Right renal pelvis (tissue), 4 donors: ENCODE measurements at regions not wholly inside any gene's neighbourhood (a gene's known extent, or its start where the extent isn't known, plus 50 kb on each side); places are given as distances from the start of the nearest gene placed in this dataset.

Experiments used
- DNase-seq, 4 donors: peaks; one replicate each; pipeline ENCODE4 v3.0.0-alpha.2; 2013; ENCODE audit warnings: low read depth in 4 of 4, low spot score in 3 of 4, missing footprints in 1 of 4

DNA sequence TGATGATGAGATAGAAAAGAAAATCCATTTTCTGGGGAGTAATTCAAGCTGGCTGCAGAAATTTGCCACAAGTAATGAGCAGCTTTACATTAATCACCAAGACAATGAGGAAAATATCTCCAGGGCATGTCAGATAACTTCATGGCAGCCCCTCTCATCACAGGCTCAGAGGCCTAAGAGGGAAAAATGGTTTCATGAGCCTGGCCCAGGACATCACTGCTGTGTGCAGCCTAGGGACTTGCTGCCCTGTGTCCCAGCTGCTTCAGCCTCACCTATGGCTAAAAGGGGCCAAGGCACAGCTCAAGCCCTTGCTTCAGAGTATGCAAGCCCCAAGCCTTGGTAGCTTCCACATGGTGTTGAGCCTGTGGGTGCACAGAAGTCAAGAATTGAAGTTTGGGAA is 161.7 kb downstream of the OPA1 start:
- DNase-seq: no peak

DNA sequence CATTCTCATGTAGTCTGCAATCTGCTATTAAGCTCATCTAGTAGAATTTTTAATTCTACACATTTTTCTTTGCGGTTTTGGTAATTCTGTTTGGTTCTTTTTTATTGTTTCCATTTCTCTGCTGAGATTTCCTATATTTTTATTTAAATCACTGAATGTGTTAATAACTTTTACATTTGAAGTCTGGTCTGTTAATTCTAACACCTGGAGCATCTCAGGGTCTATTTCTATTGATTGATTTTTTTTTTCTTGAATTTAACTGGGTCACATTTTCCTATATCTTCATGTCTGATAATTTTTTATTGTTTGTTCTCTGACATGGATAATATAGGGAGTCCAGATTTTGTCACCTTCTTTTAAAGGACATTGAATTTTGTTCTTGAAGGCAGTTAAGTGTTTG is 163.5 kb downstream of the OPA1 start:
- no peak for DNase-seq

DNA sequence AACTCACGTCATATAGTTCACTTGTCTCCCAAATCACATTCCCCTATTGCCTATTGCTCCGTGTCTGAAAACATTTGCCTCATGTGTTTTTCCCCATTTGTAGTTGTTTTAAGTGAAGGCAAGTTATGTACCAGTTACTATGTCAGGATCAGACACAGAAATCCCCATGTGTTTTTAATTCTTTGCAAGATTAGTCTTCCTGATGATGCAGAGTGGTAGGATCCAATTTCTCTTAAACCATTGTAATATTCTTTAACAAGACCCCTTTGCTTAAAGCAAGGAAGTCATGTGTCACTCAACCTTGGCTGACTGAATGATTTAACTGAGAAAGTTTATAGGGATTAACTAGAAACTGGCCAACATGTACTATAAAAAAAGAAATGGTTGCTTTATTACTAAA is 164.4 kb downstream of the OPA1 start:
- DNase-seq: no peak

DNA sequence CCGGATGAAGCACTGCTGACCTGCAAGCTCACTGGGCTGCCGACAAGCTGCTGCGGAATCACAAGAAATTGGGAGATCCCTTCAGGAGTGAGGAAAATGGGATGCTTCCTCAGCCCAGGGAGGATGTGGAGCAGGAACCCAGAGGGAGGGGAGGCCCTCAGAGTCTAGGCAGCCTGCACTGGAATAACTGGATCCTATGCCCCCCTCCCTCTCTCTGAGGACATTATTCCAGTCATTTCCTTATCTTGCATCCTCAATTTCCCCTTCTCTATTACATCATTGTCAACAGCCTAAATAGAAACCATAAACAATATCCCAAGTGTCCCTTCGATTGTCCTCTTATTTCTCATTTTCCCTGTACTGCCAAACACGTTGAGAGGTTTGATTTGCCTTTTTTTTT is 169.0 kb downstream of the OPA1 start:
- DNase-seq: no peak

GRCh38 chr3:193762657-193763056 is 169.6 kb downstream of the OPA1 start:
- DNase-seq: no peak

- DNase-seq: no peak
These were observed 172.0 kb downstream of the OPA1 start for GRCh38 chr3:193764959-193765358.

- no peak for DNase-seq
These were observed 174.5 kb downstream of the OPA1 start for GRCh38 chr3:193767353-193768069.

GRCh38 chr3:193768070-193768394 is 175.0 kb downstream of the OPA1 start:
- DNase-seq: no peak

DNA sequence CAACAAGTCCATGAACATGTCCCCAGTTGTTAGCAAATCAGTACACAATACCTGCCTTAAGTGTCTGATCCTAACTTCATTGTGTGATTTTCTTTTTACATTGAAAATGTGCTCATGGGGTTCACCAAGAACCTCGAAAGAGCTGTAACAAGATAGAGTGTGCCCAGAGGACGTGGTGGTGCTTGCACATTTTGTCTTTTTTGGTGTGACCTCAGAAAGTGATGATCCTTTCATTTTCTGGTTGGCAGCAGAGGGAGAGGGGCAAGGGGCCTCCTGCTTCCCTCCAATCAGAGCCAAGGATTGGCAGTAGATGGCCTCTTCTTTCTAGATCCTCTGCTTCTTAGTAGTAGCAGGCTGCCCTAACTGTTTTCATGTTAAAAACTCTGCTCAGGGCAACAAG is 176.4 kb downstream of the OPA1 start:
- DNase-seq: no peak

DNA sequence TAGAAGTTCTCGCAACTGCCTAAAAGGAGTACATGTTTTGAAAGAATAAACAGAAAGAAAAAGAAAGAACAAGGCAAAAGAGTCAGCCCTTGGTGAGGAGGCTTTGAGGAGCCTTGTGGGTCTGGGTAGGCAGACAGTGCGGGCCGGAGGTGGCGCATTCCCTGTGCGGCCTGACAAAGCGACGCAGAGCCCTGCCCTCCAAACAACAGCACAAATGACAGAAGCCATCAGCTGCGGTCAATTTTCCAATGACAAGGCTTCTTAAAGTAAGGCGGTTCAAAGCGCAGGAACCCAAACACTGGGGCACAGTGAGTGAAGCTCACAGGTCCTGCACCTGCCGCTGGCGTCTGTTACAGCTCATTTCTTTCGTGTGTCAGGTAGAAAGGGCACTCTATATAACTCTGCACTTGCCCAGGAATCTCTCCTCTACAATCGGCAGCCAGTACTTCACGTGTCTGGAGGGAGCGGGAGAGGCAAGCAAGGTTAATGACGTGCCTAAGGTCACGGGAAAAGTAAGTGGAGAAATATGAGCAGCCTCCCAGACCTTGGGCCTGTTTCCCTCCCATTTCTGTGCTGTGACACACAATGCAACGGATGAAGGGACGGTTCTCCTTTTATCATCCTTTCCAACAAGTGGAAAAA is 178.1 kb downstream of the OPA1 start:
- DNase-seq: no peak

DNA sequence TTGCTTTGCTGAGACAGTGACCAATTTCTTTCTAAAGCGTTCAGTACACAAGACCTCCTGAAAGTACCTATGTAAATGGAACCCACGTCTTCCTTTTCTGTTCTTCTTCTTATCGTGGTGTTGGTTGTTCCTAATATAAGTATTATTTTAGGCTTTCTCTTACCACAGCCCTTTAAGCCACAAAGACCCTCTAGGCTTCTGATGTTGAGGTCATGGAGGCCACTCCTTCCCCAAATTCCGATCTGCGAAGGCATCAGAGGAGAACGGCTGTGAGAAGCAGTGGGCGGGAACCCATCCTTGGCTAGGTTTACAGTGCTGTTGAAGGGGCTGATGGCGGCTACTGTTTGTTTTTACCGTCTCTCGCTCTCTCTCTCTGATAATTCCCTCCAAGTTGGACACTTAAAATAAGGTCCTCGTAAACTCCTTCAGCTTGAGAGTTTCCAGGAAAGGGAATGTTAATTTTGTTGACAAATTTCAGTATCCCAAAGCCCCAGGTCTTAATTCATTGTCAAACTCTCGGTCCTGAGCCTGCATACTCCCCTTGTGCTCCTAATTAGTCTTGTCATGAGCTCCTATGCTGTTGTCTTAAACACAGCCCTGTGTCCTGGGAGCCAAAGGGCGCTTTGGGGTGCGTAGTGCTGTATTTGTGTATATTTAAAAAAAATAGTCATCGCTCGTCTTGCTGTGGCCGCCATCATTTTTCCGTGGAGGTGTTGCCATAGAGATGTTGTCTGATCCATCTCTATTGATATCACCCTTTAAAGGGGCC is 178.8 kb downstream of the OPA1 start:
- no peak for DNase-seq

DNA sequence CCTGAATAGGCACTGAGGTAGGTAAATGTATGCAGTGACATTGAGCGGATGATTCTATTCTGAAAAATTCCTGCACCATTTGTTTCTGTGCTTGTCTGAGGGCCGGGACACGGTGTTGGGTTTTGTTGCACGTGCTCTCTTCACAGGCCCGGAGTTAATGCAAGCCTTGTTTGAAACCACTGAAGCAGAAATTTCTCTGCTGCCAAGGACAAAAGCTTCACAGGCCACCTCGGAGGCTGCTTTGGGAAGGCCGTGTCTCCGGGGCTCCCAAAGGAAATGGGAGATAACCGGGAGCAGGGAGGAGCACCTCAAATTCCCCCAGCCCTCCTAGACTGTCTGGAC is 179.4 kb downstream of the OPA1 start:
- no peak for DNase-seq

GRCh38 chr3:193773266-193774220 is 180.5 kb downstream of the OPA1 start:
- no peak for DNase-seq

- no peak for DNase-seq
These were observed 181.4 kb downstream of the OPA1 start for GRCh38 chr3:193774272-193774915.

DNA sequence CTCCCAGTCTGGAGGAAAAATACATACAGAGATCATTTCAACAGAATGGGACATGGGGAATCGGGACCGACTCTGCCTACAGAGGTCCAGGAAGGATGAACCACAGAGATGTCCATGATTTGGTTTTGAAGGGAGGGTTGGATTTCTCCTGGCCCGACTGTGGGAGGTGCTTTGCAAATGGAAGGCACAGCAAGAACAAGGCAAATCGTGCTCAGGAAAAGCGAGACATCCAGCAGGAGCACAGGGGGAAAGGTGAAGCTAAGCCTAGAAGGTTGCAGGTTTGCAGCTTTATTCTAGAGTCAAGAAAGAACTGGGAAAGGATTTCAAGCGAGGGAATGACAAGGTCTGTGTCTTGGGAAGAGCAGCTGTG is 181.9 kb downstream of the OPA1 start:
- no peak for DNase-seq

DNA sequence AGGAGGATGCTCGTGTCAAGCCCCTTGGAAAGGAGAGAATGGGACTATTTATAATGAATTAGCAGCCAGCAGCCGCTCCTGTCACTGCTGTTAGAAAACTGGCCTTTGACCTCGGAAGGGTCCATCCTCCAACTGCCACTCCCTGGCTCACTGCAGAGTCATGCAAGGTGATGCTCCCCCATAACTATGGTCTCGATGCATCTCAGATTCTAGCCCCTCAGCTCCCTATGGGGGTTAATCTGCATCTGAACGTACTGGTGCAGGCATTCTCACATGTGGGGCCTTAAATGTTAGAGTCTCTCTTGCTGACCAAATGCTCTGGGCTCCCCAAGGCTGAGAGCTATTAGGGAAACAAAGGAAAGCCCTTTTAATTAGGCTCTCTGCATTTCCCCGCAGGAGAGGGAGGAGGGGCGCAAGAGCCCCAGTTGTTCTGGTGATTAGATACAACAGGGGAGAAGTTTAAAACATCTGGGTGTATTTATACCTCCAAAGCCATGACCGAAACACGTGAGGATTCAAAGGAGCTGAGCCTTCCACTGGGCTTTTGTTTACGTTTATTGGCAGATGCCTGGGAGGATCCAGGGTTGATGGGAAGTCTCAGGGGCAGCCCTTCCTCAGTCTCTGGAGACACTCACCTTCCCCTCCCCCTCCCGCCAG is 182.5 kb downstream of the OPA1 start:
- DNase-seq: no peak

- no peak for DNase-seq
These were observed 183.8 kb downstream of the OPA1 start for GRCh38 chr3:193776626-193777358.

DNA sequence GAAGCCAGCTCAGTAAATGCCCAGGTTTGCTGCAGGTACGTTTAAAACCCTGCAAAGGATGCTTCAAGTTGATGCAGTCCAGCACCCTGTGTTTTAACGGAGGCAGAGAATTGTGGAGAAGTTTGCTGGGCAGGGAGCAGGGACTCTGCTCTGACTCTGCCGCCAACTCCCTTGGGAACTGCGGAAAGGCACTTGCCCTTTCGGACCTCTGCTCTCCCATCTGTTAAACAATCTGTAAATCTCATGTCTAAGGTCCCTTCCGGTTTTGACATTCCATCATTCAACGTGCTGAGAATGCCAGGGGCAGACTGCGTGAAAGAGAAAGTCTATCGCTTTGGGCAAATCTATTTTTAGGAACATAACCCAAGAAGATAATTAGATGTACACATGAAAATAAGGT is 184.5 kb downstream of the OPA1 start:
- DNase-seq: no peak

DNA sequence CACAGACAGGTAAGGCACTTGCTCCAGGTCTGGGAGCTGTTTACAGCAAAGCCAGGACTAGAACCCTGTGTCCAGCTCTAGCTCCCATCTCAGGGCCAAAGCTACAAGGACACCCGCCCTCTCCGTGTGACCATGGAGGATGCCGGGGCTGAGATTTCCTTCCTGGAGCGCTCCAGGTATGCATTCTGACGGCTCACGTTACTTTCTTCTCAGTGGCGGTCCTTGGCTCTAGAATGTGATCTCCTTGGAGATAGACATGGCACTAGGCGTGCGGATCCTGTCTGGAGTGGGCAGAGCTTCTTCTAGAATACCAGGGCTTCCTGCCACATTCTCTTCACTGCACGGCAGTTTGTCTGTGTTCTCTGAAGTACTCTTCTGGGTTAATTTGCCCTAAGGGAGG is 185.7 kb downstream of the OPA1 start:
- no peak for DNase-seq
